Natural killer cell (primary cell): ENCODE measurements at regions not wholly inside any gene's neighbourhood (a gene's known extent, or its start where the extent isn't known, plus 50 kb on each side); places are given as distances from the start of the nearest gene placed in this dataset.

Experiments
- ATAC-seq, 3 donors: fragments of 150-1000 bp in 2 of 3; fragments of 200-7000 bp in 1 of 3; cut with Tn5 transposase; 1 replicate in 1 of 3; 2 replicates in 2 of 3; pipeline ENCODE4 v1.10.0; 2021; ENCODE audit warnings: mild to moderate bottlenecking in 2 of 3, moderate library complexity in 2 of 3
- DNase-seq, 2 donors: peaks; one replicate each; pipeline versions ENCODE4 v3.0.0 to v3.0.0-alpha.2; 2013 to 2021; ENCODE audit warnings: mixed read lengths in 1 of 2
- H3K27ac ChIP-seq: one replicate; pipeline ENCODE4 v1.5.1; 2013; ENCODE audit warnings: mild to moderate bottlenecking, low read length
- H3K27me3 ChIP-seq: one replicate; pipeline ENCODE4 v1.6.1; 2013; ENCODE audit warnings: low read length; ENCODE audit not compliant: control insufficient read depth, insufficient read depth
- H3K36me3 ChIP-seq: one replicate; pipeline ENCODE4 v1.6.1; 2013; ENCODE audit warnings: low read length; ENCODE audit not compliant: control insufficient read depth, insufficient read depth
- H3K4me1 ChIP-seq: one replicate; pipeline ENCODE4 v1.6.1; 2013; ENCODE audit warnings: low read length; ENCODE audit not compliant: control insufficient read depth, insufficient read depth
- H3K4me3 ChIP-seq: one replicate; pipeline ENCODE4 v1.5.1; 2013; ENCODE audit warnings: low read length
- H3K9me3 ChIP-seq: one replicate; pipeline ENCODE4 v1.6.1; 2013; ENCODE audit warnings: low read length; ENCODE audit not compliant: control insufficient read depth, insufficient read depth
- H3K27ac Mint-ChIP-seq, 2 donors: one replicate each; pipeline ENCODE4 v1.8.0; 2022; ENCODE audit warnings: mild to moderate bottlenecking in 2 of 2, mixed read lengths in 2 of 2, moderate library complexity in 1 of 2
- H3K27me3 Mint-ChIP-seq, 2 donors: one replicate each; pipeline ENCODE4 v1.8.0; 2022; ENCODE audit warnings: low read depth in 2 of 2, mixed read lengths in 2 of 2
- H3K36me3 Mint-ChIP-seq: one replicate; pipeline ENCODE4 v1.8.0; 2022; ENCODE audit warnings: mixed read lengths
- H3K4me1 Mint-ChIP-seq, 2 donors: one replicate each; pipeline ENCODE4 v1.8.0; 2022; ENCODE audit warnings: mixed read lengths in 2 of 2
- H3K4me3 Mint-ChIP-seq: one replicate; pipeline ENCODE4 v1.8.0; 2022; ENCODE audit warnings: mild to moderate bottlenecking, moderate library complexity, mixed read lengths
- H3K9me3 Mint-ChIP-seq, 2 donors: one replicate each; pipeline ENCODE4 v1.8.0; 2022; ENCODE audit warnings: mixed read lengths in 2 of 2
- WGBS: methylation state at CpG from one replicate; pipeline ENCODE4 v1.1.7; 2013; ENCODE audit warnings: missing lambda C conversion rate; ENCODE audit not compliant: insufficient coverage; 5-methylcytosine and 5-hydroxymethylcytosine counted together
- intact Hi-C: fragments of 100-400 bp; cut with micrococcal nuclease; formaldehyde crosslinking; loops from one replicate; pipeline ENCODE4 v1.14.2; 2022
- TF ChIP-seq, protein P1 (sequence below): fragments of 200-600 bp; IDR thresholded peaks from one replicate; pipeline ENCODE4 v1.8.0; 2022; ENCODE audit warnings: antibody characterized with exemption

DNA sequence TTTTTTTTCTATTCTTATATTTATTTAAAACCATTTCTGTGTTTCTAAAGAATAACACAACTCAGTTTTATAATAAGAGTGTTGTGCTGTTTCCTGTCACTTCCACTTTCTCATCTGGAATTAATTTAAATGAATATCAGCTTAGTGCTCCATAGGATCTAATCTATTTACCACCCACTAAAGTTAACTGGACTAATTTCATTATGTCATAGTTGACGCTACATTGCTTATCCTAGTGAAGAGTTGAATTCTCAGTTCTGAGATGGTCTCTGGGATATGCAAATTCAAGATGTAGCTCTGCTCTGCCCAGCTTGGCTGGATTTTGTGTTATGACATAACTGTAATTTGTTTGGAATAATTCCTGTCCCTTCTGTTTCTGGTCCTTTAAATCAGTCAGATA lies 380.1 kb downstream of the METTL15 start:
- Histone ChIP-seq H3K27ac (no peak overlapping the region), H3K27me3 (no peaks in the 10 kb centered on the region), H3K9me3 (no peaks in the 10 kb centered on the region), H3K4me3 (no peak overlapping the region), H3K4me1 (no peaks in the 10 kb centered on the region), H3K36me3 (no peaks in the 10 kb centered on the region)
- Mint-ChIP-seq H3K36me3 (no peaks in the 10 kb centered on the region), H3K4me1 (no peaks in the 10 kb centered on the region), H3K27ac (no peak overlapping the region), H3K4me3 (no peak overlapping the region), H3K27me3 (no peaks in the 10 kb centered on the region), H3K9me3 (peaks cover 7 to 14% of the 10 kb centered on the region in 2 donors)
- TF ChIP-seq, protein P1, sequence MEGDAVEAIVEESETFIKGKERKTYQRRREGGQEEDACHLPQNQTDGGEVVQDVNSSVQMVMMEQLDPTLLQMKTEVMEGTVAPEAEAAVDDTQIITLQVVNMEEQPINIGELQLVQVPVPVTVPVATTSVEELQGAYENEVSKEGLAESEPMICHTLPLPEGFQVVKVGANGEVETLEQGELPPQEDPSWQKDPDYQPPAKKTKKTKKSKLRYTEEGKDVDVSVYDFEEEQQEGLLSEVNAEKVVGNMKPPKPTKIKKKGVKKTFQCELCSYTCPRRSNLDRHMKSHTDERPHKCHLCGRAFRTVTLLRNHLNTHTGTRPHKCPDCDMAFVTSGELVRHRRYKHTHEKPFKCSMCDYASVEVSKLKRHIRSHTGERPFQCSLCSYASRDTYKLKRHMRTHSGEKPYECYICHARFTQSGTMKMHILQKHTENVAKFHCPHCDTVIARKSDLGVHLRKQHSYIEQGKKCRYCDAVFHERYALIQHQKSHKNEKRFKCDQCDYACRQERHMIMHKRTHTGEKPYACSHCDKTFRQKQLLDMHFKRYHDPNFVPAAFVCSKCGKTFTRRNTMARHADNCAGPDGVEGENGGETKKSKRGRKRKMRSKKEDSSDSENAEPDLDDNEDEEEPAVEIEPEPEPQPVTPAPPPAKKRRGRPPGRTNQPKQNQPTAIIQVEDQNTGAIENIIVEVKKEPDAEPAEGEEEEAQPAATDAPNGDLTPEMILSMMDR: no peak
- 33% methylated on average over 1 of the region's 1 CpG for WGBS
- intact Hi-C loops: no loop called here
- no peak for DNase-seq
- no peak for ATAC-seq

GRCh38 chr11:28483072-28483867 lies 375.1 kb downstream of the METTL15 start:
- Histone ChIP-seq H3K9me3 (no peaks in the 10 kb centered on the region), H3K36me3 (no peaks in the 10 kb centered on the region), H3K27ac (no peak overlapping the region), H3K4me3 (no peak overlapping the region), H3K4me1 (no peaks in the 10 kb centered on the region), H3K27me3 (no peaks in the 10 kb centered on the region)
- TF ChIP-seq, protein P1: no peak
- intact Hi-C loops: no loop called here
- Mint-ChIP-seq H3K27me3 (no peaks in the 10 kb centered on the region), H3K4me3 (no peak overlapping the region), H3K27ac (no peak overlapping the region), H3K36me3 (no peaks in the 10 kb centered on the region), H3K4me1 (no peaks in the 10 kb centered on the region), H3K9me3 (peaks cover 3 to 7% of the 10 kb centered on the region in 2 donors)
- WGBS: 87% methylated on average over 7 of the region's 7 CpGs
- ATAC-seq (no peak), DNase-seq (no peak)

DNA sequence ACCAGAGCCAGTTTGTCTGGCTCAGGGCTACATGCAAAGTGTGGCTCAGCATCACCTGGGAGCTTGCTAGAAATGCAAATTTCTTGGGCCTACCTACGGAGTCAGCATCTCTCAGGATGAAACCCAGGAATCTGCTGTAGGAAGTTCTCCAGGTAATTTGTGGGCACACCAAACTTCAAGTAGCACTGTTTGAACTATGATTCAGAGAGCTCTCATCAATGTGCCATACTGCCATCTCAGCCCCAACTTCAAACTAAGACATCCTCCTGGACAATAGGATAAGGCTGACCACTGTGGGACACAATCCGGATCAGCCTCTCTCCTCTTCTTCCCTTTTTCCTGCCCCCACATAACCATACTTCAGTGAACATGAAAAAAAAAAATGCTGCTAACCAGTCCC lies 374.5 kb downstream of the METTL15 start:
- WGBS: 78% methylated on average over 2 of the region's 2 CpGs
- Histone ChIP-seq H3K4me1 (no peaks in the 10 kb centered on the region), H3K27me3 (no peaks in the 10 kb centered on the region), H3K27ac (no peak overlapping the region), H3K9me3 (no peaks in the 10 kb centered on the region), H3K4me3 (no peak overlapping the region), H3K36me3 (no peaks in the 10 kb centered on the region)
- TF ChIP-seq, protein P1: no peak
- Mint-ChIP-seq H3K27ac (no peak overlapping the region), H3K36me3 (no peaks in the 10 kb centered on the region), H3K4me3 (no peak overlapping the region), H3K27me3 (no peaks in the 10 kb centered on the region), H3K9me3 (peaks cover 3 to 7% of the 10 kb centered on the region in 2 donors), H3K4me1 (no peaks in the 10 kb centered on the region)
- no peak for DNase-seq
- ATAC-seq: no peak
- intact Hi-C loops: no loop called here
